ENCODE measurements at regions not wholly inside any gene's neighbourhood (a gene's known extent, or its start where the extent isn't known, plus 50 kb on each side); places are given as distances from the start of the nearest gene placed in this dataset.

DNA sequence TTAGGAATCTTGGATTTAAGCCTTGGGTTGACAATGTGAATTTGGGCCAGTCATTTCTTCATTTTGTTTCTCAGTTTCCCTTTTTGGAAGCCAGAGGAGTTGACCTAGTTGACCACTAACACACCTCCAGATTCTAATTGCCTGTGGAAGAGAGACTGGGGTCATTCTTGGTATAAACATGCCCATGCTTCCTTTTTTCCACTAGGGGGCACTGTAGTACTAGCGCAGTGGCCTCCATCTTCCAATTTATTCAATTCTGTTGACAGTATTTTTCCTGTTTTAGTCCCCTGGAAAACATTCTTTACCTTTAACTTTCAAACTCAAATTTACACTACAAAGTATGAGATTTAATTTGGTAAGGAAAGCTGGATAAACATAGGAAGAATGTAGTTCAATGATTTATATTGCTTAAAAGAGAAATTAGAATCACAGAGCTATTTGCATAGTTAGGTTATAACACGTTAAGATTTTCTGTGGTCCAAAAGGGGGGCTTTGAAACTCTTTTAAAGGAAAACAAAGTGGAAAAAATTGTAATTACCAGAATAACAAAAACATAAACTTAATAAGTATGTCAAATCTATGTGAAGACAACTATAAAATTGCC, 57.5 kb upstream of the AGPS start:
- TF ChIP-seq, protein P1, sequence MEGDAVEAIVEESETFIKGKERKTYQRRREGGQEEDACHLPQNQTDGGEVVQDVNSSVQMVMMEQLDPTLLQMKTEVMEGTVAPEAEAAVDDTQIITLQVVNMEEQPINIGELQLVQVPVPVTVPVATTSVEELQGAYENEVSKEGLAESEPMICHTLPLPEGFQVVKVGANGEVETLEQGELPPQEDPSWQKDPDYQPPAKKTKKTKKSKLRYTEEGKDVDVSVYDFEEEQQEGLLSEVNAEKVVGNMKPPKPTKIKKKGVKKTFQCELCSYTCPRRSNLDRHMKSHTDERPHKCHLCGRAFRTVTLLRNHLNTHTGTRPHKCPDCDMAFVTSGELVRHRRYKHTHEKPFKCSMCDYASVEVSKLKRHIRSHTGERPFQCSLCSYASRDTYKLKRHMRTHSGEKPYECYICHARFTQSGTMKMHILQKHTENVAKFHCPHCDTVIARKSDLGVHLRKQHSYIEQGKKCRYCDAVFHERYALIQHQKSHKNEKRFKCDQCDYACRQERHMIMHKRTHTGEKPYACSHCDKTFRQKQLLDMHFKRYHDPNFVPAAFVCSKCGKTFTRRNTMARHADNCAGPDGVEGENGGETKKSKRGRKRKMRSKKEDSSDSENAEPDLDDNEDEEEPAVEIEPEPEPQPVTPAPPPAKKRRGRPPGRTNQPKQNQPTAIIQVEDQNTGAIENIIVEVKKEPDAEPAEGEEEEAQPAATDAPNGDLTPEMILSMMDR (IDR thresholded peaks at IDR 0.05) = peak in 1 of 3 donors; percentile 69
- no peak for TF ChIP-seq POLR2A (IDR thresholded peaks at IDR 0.05)
